ENCODE measurements at regions not wholly inside any gene's neighbourhood (a gene's known extent, or its start where the extent isn't known, plus 50 kb on each side); places are given as distances from the start of the nearest gene placed in this dataset.
"Not testable (repeated sequence)": the region's sequence is repeated elsewhere in the genome, so short reads cannot be mapped to it uniquely, and the experiment has no call there.

DNA sequence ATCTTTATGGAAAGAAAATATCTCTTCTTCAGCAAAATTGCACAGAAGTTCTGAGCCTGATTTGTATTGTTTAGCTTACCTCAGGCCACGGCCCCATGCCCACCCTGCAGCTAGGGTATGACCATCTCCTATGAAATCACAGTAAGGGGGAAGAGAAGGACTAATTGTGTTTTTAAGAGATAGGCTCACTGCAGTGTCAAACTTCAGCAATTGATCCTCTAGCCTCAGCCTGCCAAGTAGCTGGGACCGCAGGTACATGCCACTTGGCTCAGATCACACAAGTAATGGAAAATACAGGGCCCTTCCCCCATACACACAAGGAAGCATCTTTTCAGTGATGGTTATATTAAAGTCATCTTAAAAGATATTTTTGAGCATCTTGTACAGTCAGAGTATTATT, 60.0 kb downstream of the DMAC1 start:
- no peak for DNase-seq (ENCODE audit: extremely low read depth, low read depth, low spot score)

DNA sequence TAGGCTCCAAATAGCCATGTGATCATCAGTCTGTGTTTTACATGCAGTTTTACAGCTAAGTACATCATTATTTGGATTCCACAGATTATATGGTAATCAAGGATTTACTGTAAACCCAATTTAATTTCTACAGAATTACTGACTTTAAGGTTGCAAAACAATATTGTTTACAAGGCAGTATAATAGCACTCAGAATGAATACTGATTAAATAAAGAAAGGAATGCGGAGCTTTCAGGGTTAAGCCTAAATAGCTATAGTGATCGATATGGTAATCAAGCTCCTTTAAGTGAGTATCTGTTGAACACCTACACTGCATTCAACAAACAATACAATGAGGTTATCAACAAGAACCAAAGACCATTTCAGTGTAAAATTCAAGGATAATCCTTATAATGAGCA, 64.3 kb downstream of the DMAC1 start:
- no peak for DNase-seq (ENCODE audit: extremely low read depth, low read depth, low spot score)

DNA sequence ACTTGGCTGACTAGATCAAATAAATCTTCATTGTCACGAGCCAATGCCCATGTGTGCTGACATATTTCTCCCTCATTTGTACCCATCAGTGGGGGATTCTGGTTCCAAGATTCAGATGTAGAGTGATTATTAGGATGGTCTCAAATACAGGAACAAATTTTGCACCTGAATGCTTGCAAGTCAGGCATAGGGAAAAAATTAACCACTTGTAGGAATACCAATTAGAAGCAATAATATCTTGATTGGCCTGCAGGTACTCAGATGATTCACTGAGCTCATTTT, 69.5 kb downstream of the DMAC1 start:
- no peak for DNase-seq (ENCODE audit: extremely low read depth, low read depth, low spot score)

DNA sequence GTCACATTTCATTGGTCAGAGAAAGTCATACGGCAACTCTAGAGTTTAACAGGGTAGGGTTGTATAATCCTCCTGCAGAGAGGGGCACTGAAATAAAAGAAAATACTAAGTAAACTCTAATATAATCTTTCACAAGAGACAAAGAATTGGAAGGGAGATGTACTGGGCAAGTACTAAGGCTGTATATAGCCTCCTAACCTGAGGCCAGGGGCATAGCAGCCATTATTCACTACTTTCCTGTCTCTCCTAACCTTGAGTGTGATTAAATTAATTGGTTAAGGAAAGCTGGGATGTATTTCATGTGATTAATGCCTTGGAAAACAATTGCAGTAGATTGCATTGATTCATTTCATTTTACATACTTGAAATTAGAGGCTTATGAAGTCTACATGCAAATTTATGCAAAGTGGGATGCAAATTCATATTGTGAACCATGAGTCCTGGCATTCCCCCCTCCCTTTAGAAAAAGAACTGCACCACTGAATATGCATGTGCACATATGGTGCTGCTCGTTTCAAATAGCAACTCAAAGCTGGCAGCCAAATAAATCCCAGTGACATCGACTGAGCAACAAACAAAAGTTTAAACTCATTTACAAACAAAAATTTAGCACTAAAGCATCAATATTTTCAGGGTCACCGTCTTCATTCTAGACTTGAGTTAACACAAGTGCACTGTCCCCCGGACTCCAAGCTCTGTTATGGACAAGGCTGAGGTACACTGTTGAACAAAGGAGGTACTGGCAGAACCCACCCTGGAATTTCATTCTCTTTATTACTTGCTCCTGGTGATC, 70.0 kb downstream of the DMAC1 start:
- DNase-seq (ENCODE audit: extremely low read depth, low read depth, low spot score): no peak

DNA sequence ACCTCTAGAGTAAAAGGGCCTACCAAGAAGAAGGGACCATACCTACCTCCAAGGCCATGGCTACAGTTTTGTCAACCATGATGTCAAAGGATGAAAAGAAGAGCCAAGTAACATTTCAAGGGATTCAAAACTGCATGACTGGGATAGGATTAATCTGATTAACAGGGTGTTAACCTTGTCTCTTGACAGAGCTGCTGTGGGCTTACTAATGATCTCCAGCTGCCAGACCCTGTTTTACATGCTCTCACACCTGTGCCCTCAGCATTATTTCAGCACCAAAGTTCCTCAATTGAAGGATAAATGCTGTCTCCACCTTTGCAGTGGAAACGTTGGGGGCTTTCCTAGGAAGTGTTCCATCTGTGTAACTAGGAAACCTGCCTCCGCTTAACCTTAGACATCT, 78.3 kb downstream of the DMAC1 start:
- no peak for DNase-seq (ENCODE audit: extremely low read depth, low read depth, low spot score)

DNA sequence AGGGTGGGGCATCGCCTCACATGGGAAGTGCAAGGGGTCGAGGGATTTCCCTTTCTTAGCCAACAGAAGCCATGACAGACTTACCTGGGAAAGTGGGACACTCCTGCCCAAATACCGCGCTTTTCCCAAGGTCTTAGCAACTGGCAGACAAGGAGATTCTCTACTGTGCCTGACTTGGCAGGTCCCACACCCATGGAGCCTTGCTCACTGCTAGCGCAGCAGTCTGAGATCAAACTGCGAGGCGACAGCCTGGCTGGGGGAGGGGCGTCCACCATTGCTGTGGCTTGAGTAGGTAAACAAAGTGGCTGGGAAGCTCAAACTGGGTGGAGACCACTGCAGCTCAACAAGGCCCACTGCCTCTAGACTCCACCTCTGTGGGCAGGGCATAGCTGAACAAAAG, 86.5 kb downstream of the DMAC1 start:
- DNase-seq (ENCODE audit: extremely low read depth, low read depth, low spot score): not testable (repeated sequence)

DNA sequence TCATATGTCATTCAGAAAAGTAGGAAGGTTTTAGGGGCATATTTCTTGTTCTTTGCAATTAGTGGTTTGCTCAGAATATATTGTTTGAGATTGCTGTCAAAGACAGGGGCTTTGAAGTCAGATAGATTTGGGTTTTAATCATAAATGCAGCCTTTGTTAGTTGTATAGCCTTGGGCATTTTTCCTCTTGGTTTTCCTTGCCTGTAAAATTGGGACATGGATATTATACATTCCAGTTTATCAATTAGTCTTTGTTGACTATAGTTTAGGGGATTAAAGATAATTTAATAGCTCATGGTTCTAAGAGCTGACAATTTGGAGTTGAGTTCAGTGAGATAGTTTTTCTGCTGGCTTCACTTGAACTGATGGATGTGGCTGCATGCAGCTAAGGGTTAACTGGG, 88.9 kb downstream of the DMAC1 start:
- DNase-seq (ENCODE audit: extremely low read depth, low read depth, low spot score): no peak

DNA sequence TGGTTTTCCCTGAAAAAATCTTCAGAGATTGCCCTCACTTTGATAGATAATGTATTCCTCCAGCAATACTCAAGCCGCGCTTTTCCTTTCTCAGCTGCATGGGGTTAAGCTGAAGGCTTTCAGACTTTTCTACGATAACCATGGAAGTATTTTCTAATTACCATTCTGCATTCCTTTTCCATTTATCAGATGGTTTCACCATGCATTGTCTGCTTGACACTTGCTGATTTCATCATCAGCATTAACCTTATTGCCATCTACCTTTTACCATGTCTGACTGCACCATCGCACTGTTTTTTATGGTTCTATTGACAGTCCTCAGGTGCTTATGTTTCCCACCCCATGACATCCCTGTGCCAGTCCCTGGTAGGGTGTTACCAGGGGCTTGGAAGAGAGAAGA, 91.6 kb downstream of the DMAC1 start:
- DNase-seq (ENCODE audit: extremely low read depth, low read depth, low spot score): no peak

DNA sequence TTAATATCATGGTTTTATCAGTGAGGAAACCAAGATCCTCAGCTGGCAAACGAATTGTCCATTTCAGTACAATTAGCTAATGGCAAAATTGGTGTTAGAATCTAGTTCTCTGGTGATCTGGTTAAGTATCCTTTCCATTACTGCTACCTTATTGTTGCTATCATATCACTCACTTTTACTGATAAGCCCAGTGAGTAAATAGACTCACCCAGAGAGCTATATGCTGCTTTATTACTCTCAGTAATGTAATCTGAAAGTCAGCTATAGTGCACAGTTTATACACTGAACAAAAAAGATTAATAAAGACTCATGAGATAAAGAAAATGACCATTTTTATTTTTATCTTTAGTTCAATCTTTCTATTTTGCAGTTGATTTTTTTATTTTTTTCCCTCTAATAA, 95.0 kb downstream of the DMAC1 start:
- no peak for DNase-seq (ENCODE audit: extremely low read depth, low read depth, low spot score)

DNA sequence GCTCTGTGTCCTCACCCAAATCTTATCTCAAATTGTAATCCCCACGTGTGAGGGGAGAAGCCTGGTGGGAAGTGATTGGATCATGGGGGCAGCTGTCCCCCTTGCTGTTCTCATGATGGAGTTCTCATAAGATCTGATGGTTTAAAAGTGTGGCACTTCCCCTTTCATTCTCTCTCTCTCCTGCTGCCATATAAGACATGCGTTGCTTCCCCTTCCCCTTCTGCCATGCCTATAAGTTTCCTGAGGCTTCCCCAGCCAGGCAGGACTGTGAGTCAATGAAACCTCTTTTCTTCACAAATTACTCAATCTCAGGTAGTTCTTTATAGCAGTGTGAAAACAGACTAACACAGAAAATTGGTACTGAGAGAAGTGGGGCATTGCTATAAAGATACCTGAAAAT, 107.7 kb downstream of the DMAC1 start:
- DNase-seq (ENCODE audit: extremely low read depth, low read depth, low spot score): no peak

DNA sequence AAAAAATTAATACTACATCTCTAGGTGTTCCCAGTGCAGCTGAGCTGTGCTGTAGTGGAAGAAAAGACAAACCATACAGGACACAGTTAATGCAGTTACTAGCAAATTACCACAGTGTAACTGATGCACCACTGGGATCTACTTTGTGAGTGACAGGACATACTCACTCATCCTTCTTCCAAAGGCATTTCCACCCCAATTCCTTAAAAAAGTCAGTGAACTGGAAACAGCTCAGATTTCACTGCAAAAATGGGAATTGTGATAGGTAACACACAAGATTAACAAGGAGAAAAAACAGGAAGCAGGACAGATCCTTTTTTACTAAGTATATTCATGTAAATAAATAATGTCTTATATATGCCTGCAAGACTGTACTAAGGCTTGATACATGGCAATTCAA, 109.6 kb downstream of the DMAC1 start:
- DNase-seq (ENCODE audit: extremely low read depth, low read depth, low spot score): no peak

DNA sequence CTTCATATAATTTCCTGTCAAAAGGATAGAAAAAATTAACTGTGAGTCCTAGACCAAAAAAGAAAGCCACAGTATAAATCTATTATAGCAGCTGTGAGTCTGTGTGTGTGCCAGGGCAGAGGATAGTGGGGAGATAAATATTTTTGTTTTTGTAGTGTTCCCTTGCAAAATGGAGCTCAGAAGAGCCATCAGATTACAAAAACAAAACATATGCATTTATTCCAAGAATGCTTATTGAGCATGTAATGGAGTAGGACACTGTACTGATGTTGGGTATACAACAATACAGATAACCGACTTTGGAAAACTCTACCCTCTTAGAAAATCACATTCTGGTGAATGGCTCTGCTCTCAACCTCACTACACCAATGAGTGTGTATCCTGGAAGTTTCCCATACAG, 111.0 kb downstream of the DMAC1 start:
- no peak for DNase-seq (ENCODE audit: extremely low read depth, low read depth, low spot score)

DNA sequence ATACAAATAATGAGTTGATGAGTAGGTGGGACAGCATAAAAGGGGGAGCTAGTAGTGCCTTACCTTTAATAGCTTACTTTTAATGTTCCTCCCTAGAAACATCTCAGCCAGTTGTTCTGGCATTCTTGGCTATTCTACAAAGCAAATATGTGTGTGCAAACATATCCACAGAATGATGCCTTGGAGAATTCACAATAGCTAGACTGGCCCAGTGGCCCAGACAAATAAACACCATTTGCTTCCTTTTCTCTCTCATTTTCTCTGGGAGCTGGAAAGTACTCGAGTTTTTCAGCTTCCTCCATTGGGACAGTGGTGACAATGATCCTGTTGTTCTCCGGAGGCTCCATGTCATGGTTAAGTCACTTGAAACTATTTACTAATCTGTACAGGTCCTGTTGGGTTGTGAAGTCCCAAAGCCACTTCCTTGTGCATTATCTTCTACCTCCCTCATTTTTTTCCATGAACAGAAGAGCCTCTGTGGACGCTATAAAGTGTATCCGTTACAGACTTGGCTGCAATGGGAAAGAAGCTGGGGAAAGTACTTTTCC, 122.9 kb downstream of the DMAC1 start:
- no peak for DNase-seq (ENCODE audit: extremely low read depth, low read depth, low spot score)

DNA sequence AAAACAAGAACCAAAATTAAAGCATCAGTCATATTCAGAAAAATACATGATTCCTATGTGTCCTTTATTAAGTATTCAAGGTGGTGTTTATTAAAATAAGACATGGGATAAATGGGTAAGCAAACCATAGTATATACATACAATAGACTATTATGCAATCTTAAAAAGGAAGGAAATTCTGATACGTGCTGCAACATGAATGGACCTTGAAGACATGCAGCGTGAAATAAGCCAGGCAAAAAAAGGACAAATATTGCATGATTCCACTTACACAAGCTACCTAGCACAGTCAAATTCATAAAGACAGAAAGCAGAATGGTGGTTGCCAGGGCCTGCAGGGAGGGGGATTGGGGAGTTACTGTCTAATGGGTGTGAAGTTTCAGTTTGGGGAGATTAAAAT, 127.7 kb downstream of the DMAC1 start:
- DNase-seq (ENCODE audit: extremely low read depth, low read depth, low spot score): no peak

DNA sequence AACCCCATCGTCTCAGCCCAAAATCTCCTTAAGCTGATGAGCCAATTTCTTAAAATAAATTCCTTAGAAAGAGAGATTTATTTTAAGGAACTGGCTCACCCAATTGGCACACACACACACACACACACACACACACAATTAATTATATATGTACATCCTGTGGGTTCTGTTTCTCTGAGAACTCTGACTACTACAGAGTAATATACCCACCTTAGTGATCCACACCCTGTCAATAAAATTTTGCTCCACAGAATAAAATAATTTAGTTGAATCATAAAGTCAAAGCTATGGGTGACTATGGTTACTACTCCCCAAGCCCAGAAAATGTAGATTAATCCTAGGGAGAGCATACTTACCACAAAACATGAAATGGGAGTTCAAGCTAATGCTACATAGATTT, 131.0 kb downstream of the DMAC1 start:
- no peak for DNase-seq (ENCODE audit: extremely low read depth, low read depth, low spot score)

DNA sequence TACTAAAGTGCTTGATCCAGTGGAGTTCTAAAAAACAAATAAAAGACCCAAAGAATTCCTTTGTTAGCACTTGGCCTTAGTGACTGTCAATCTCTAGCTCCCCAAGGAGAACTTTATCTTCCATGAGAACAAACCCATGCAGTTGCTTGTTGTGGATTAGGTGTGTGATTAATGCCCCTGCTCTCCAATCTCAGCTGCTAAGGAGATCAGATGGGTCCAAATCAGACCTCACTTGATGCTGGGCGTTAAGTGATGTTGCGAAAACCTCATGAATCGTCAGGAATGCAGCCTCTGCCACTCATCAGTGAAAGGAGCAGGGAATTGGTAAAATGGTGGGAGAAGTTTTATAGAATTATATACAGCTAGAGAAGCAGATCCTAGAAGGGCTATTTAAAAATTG, 133.7 kb downstream of the DMAC1 start:
- DNase-seq (ENCODE audit: extremely low read depth, low read depth, low spot score): no peak

DNA sequence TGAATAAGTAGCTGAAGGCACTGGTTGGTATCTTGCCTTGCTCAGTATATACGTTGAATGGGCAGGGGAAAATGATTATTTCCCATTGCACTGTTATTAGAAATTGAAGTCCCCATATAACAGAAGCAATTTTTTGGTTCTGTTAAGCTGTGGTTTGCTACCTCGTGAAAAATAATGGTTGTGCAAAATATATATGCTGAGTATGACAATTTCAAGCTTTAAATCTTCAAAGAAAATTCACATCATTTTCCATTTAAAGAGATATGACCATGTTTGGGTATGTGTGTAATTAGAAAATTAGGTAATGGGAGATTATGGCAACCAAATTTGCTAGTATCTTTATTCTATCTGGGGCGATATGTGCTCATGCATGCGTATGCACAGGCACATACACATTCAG, 139.8 kb downstream of the DMAC1 start:
- no peak for DNase-seq (ENCODE audit: extremely low read depth, low read depth, low spot score)

DNA sequence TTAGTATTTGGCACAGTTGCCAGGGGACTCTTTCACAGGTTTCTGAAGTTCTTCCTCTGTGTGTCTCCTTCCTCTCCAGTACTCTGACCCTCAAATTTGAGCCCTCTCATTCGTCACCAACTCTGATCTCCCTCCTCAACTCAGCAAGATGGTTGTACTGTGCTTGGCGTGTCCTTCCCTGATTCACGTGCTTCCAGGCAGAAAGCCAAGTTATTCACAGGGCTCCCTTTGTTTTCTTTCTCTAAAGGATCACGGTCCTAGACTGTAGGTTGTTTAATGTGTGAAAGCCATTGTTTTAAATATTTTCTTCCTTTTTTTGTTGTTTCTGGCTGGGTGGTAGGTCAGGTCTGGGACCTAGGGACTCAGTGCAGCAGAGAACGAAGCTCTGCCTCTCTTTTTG, 142.9 kb downstream of the DMAC1 start:
- peak; percentile 82 for DNase-seq (ENCODE audit: extremely low read depth, low read depth, low spot score)

DNA sequence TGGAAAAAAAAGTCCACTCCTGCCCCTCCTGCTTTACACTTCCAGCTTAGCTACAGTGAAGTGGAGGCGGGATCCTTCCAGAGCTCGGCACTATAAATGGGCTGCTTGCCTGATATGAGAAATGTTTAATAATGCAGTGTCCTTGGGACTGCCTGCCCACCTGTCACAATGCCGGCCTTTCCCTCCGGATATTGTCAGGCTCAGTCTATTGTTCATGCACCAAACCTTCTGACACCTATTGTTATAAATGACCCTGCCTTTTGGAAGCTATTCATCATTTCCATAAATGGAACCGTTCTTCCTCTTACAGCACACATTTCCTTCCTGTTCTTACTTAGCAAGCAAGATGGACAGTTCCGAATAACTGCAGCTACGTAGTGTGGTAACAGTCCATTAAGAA, 146.3 kb downstream of the DMAC1 start:
- DNase-seq (ENCODE audit: extremely low read depth, low read depth, low spot score): peak; percentile 77

DNA sequence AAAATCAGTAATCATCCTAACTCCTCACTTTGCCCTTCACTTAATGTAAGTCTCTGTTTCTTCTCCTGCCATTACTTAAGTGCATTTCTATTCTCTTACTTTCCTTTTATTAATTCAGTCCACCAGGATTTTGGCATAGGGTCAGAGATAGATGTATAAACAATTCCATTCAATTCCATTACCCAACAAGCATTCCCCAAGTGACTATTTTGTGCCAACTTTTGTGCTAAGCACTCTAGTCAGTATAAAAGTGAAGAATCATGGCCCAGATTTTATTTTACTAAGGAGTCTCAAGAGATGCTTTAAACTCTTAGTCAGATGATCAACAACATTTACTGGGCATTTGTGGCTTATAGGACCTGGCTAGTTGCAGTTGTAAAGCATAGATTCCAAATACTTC, 159.3 kb downstream of the DMAC1 start:
- no peak for DNase-seq (ENCODE audit: extremely low read depth, low read depth, low spot score)

DNA sequence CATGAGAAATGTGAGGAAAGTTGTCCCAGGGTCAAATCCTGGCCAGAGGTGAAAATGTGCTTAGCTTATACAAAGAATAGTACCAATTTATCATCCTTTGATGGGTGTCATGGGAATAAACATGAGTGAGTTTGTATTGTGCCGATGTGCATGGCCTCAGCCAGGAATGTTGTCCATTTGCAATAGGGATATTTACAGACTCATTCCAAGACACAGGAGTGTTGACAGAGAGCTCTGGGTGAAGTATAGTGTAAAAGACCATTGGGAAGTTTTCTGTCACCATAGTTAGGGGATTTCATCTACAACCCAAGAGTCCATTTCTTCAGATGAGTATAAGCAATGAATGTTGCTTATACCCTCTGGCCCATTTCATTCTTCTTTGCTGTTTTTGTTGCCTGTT, 160.1 kb downstream of the DMAC1 start:
- DNase-seq (ENCODE audit: extremely low read depth, low read depth, low spot score): no peak

DNA sequence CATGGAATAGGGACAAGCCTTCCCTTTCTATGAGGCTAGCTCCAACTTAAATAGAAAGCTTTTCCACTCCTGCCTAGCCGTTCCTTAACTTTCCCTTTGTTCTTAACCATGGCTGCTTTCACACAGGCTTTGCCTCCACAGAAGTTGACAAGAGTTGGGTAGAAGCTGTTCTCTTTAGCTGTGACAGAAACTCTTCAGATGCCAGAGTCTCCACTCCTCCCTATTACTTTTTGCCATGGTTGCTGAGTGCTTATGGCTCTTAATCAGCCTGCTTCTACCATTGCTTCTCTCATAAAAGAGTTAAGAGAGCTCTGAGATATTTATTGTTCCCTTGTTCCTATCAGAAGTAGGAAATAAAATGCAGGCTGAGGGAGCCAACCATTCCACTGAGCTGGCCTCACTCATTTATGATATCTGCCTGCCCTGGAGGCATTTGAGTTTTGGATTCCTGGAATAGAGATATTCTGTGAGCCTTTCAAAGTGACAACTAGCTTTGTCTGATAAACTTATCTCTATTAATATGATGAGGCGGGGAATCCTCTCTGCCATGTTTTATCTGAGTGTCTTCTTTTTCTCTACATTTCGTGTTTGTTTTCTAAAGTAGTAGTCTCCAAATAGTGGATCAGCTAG, 162.6 kb downstream of the DMAC1 start:
- no peak for DNase-seq (ENCODE audit: extremely low read depth, low read depth, low spot score)

DNA sequence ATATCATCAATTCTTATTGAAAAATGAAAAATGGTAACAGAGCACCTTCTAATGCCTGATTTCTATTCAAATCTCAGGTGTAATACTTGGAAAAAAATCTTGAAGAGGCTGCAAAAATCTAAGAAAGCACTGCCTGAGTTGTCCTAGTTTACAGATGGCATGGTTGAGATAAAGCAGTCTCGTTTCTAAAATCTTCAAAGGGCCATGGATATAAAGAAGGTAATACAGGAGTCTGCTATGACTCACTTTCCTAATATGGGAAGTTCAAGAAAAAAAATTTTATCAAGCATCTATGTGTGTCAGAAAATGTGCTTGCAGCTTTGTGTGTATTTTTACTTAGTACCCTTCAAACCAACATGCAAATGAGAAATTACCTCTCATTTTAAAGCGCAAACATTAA, 163.3 kb downstream of the DMAC1 start:
- DNase-seq (ENCODE audit: extremely low read depth, low read depth, low spot score): no peak
